ENCODE measurements at regions not wholly inside any gene's neighbourhood (a gene's known extent, or its start where the extent isn't known, plus 50 kb on each side); places are given as distances from the start of the nearest gene placed in this dataset.
"Not testable (repeated sequence)": the region's sequence is repeated elsewhere in the genome, so short reads cannot be mapped to it uniquely, and the experiment has no call there.

DNA sequence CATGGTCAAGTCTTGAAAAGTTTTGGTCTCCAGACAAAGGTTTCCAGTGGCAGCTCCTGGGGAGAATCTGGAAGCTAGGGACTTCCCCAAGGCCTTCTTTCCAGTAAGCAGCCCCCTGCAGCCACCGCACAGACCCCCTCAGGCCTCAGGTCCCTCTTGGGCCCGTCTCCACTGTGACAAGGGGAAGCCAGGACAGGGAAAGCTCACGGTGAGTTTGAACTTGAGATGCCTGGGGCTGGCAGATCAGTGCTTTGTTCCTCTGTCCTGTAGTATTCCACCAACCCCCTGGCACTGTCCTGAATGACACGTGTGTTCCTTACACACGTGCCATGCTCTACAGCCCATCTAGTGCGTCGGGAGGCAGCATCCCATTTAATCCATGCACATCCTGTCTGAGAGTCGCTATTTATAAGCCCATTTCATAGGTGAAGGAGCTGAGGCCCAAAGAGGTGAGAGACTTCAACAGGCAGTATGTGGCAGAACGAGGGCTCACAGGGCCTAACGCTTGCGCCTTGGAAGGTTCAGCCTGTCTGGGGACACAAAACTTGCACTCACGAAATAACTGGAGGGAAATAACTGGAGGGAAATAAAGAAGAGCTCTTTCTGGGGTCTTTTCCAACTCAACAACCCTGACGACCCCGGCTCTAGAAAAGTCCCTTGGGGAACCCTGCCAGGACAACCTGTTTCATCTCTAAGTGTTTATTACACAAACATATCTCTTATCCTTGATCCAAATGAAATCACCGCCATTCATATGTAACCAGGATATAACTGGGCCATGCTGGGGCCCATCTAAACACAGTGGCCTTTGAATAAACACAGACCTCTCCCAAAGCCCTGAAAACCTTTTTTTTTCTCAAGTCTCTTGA is 123.0 kb downstream of the BANF2 start:
- H3K4me3 Mint-ChIP-seq, result no peak overlapping the region
- Histone ChIP-seq H3K36me3 (replicated peaks in 1 of 2; ENCODE audit: control extremely low read depth in 1 of 2, control insufficient read depth in 1 of 2, extremely low read depth in 1 of 2, insufficient read depth in 2 of 2, low read length in 1 of 2) (no peaks in the 10 kb centered on the region), H3K4me3 (ENCODE audit: control extremely low read depth in 1 of 5, extremely low read depth in 1 of 5, insufficient read depth in 1 of 5, low read depth in 2 of 5, low read length in 4 of 5) (no peak overlapping the region), H3K9me3 (ENCODE audit: control extremely low read depth in 1 of 3, control insufficient read depth in 2 of 3, insufficient read depth in 1 of 3, low read length in 2 of 3) (peaks cover 0 to 15% (median 10%) of the 10 kb centered on the region in 3 donors), H3K79me2 (ENCODE audit: control insufficient read depth, insufficient read depth, low read length) (no peaks in the 10 kb centered on the region), H3K27ac (ENCODE audit: low read length in 2 of 2) (no peak overlapping the region), H4K20me1 (ENCODE audit: control insufficient read depth, insufficient read depth, low read length, poor library complexity, severe bottlenecking) (no peaks in the 10 kb centered on the region), H3K4me1 (ENCODE audit: control insufficient read depth in 2 of 2, insufficient read depth in 2 of 2, low read length in 2 of 2) (no peaks in the 10 kb centered on the region), H3K9ac (ENCODE audit: low read length) (no peak overlapping the region), H3K4me2 (replicated peaks; ENCODE audit: low read depth, low read length, poor library complexity, severe bottlenecking) (no peak overlapping the region), H3K27me3 (replicated peaks in 1 of 4; ENCODE audit: control extremely low read depth in 1 of 4, control insufficient read depth in 3 of 4, insufficient read depth in 4 of 4, low read length in 3 of 4) (no peaks in the 10 kb centered on the region), H2AFZ (ENCODE audit: insufficient read depth, low read depth, low read length, poor library complexity, severe bottlenecking) (no peak overlapping the region)
- peaks cover 4% of the 10 kb centered on the region for H3K27me3 Mint-ChIP-seq
- H3K4me1 Mint-ChIP-seq, result peaks cover 4% of the 10 kb centered on the region
- H3K27ac Mint-ChIP-seq, result no peak overlapping the region
- TF ChIP-seq, protein P1, sequence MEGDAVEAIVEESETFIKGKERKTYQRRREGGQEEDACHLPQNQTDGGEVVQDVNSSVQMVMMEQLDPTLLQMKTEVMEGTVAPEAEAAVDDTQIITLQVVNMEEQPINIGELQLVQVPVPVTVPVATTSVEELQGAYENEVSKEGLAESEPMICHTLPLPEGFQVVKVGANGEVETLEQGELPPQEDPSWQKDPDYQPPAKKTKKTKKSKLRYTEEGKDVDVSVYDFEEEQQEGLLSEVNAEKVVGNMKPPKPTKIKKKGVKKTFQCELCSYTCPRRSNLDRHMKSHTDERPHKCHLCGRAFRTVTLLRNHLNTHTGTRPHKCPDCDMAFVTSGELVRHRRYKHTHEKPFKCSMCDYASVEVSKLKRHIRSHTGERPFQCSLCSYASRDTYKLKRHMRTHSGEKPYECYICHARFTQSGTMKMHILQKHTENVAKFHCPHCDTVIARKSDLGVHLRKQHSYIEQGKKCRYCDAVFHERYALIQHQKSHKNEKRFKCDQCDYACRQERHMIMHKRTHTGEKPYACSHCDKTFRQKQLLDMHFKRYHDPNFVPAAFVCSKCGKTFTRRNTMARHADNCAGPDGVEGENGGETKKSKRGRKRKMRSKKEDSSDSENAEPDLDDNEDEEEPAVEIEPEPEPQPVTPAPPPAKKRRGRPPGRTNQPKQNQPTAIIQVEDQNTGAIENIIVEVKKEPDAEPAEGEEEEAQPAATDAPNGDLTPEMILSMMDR (IDR thresholded peaks at IDR 0.05), result no peak
- no peak for TF ChIP-seq EZH2 (IDR thresholded peaks at IDR 0.05; ENCODE audit: borderline replicate concordance, insufficient read depth, low read depth, low read length, poor library complexity, severe bottlenecking)
- WGBS (ENCODE audit: insufficient coverage), result 92% methylated on average over 12 of the region's 15 CpGs
- ChIA-PET POLR2A (no interaction called here), CTCF (no interaction called here)
- intact Hi-C loops (cut with micrococcal nuclease), result no loop called here
- DNase-seq (no peak), ATAC-seq (ENCODE audit: low read depth) (no peak)
- H3K9me3 Mint-ChIP-seq (ENCODE audit: insufficient read depth), result peaks cover 6% of the 10 kb centered on the region

GRCh38 chr20:17822039-17822438 is 122.3 kb downstream of the BANF2 start:
- DNase-seq, result no peak
- TF ChIP-seq, protein P1 (IDR thresholded peaks at IDR 0.05), result no peak
- TF ChIP-seq EZH2 (IDR thresholded peaks at IDR 0.05; ENCODE audit: borderline replicate concordance, insufficient read depth, low read depth, low read length, poor library complexity, severe bottlenecking), result no peak
- Histone ChIP-seq H3K4me1 (ENCODE audit: control insufficient read depth in 2 of 2, insufficient read depth in 2 of 2, low read length in 2 of 2) (no peaks in the 10 kb centered on the region), H2AFZ (ENCODE audit: insufficient read depth, low read depth, low read length, poor library complexity, severe bottlenecking) (no peak overlapping the region), H3K79me2 (ENCODE audit: control insufficient read depth, insufficient read depth, low read length) (no peaks in the 10 kb centered on the region), H3K4me2 (replicated peaks; ENCODE audit: low read depth, low read length, poor library complexity, severe bottlenecking) (no peak overlapping the region), H3K9ac (ENCODE audit: low read length) (no peak overlapping the region), H4K20me1 (ENCODE audit: control insufficient read depth, insufficient read depth, low read length, poor library complexity, severe bottlenecking) (no peaks in the 10 kb centered on the region), H3K4me3 (ENCODE audit: control extremely low read depth in 1 of 5, extremely low read depth in 1 of 5, insufficient read depth in 1 of 5, low read depth in 2 of 5, low read length in 4 of 5) (no peak overlapping the region), H3K27ac (ENCODE audit: low read length in 2 of 2) (no peak overlapping the region), H3K9me3 (ENCODE audit: control extremely low read depth in 1 of 3, control insufficient read depth in 2 of 3, insufficient read depth in 1 of 3, low read length in 2 of 3) (peaks cover 0 to 15% (median 10%) of the 10 kb centered on the region in 3 donors), H3K36me3 (replicated peaks in 1 of 2; ENCODE audit: control extremely low read depth in 1 of 2, control insufficient read depth in 1 of 2, extremely low read depth in 1 of 2, insufficient read depth in 2 of 2, low read length in 1 of 2) (no peaks in the 10 kb centered on the region), H3K27me3 (replicated peaks in 1 of 4; ENCODE audit: control extremely low read depth in 1 of 4, control insufficient read depth in 3 of 4, insufficient read depth in 4 of 4, low read length in 3 of 4) (no peaks in the 10 kb centered on the region)
- Mint-ChIP-seq H3K9me3 (ENCODE audit: insufficient read depth) (peaks cover 6% of the 10 kb centered on the region), H3K4me1 (peaks cover 4% of the 10 kb centered on the region), H3K27ac (no peak overlapping the region), H3K27me3 (peaks cover 4% of the 10 kb centered on the region), H3K4me3 (no peak overlapping the region)
- no peak for ATAC-seq (ENCODE audit: low read depth)
- 61% methylated on average over 4 of the region's 5 CpGs for WGBS (ENCODE audit: insufficient coverage)
- POLR2A ChIA-PET, result no interaction called here
- CTCF ChIA-PET, result no interaction called here
- intact Hi-C loops (cut with micrococcal nuclease), result no loop called here

- H3K79me2 ChIP-seq (ENCODE audit: control insufficient read depth, insufficient read depth, low read length); POLR2A ChIA-PET; DNase-seq; H3K4me1 Mint-ChIP-seq; H3K4me3 Mint-ChIP-seq; H3K4me2 ChIP-seq (replicated peaks; ENCODE audit: low read depth, low read length, poor library complexity, severe bottlenecking); intact Hi-C loops (cut with micrococcal nuclease); H3K9me3 Mint-ChIP-seq (ENCODE audit: insufficient read depth); H4K20me1 ChIP-seq (ENCODE audit: control insufficient read depth, insufficient read depth, low read length, poor library complexity, severe bottlenecking); H3K4me1 ChIP-seq (ENCODE audit: control insufficient read depth in 2 of 2, insufficient read depth in 2 of 2, low read length in 2 of 2); H3K9ac ChIP-seq (ENCODE audit: low read length); H3K27me3 ChIP-seq (replicated peaks in 1 of 4; ENCODE audit: control extremely low read depth in 1 of 4, control insufficient read depth in 3 of 4, insufficient read depth in 4 of 4, low read length in 3 of 4); H3K36me3 ChIP-seq (replicated peaks in 1 of 2; ENCODE audit: control extremely low read depth in 1 of 2, control insufficient read depth in 1 of 2, extremely low read depth in 1 of 2, insufficient read depth in 2 of 2, low read length in 1 of 2); H3K27me3 Mint-ChIP-seq; H3K27ac Mint-ChIP-seq; H3K4me3 ChIP-seq (ENCODE audit: control extremely low read depth in 1 of 5, extremely low read depth in 1 of 5, insufficient read depth in 1 of 5, low read depth in 2 of 5, low read length in 4 of 5); H3K27ac ChIP-seq (ENCODE audit: low read length in 2 of 2); H2AFZ ChIP-seq (ENCODE audit: insufficient read depth, low read depth, low read length, poor library complexity, severe bottlenecking); CTCF ChIA-PET; ATAC-seq (ENCODE audit: low read depth): not testable (repeated sequence)
- 89% methylated on average over 2 of the region's 3 CpGs for WGBS (ENCODE audit: insufficient coverage)
- peaks cover 0 to 15% (median 10%) of the 10 kb centered on the region in 3 donors for H3K9me3 ChIP-seq (ENCODE audit: control extremely low read depth in 1 of 3, control insufficient read depth in 2 of 3, insufficient read depth in 1 of 3, low read length in 2 of 3)
These were observed 121.8 kb downstream of the BANF2 start for GRCh38 chr20:17821606-17822005.
